ENCODE measurements at regions not wholly inside any gene's neighbourhood (a gene's known extent, or its start where the extent isn't known, plus 50 kb on each side); places are given as distances from the start of the nearest gene placed in this dataset.

DNA sequence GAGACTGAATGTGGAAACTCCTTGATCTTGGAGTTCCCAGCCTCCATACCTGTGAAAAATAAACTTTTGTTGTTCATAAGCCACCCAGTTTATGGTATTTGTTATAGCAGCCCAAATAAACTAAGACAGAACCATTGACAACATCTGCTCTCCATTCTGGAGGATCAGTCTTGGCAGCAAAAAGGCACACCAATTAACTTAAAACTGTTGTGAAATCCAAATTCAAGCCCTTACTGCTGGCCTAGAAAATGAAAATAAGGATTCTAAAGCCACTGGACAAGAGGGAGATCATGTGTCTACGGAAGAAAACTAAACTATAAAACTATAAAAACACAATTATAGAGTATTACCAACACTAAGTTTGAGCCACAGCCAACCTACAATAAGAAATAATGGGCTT, 172.1 kb upstream of the RNPC3 start:
- Histone ChIP-seq H3K9me3 (no peaks in the 10 kb centered on the region), H3K36me3 (no peaks in the 10 kb centered on the region), H3K4me3 (no peak overlapping the region), H3K27me3 (replicated peaks; ENCODE audit: insufficient read depth) (no peaks in the 10 kb centered on the region), H3K4me1 (ENCODE audit: control insufficient read depth in 1 of 2, low read depth in 2 of 2) (no peaks in the 10 kb centered on the region), H3K27ac (no peak overlapping the region)
- DNase-seq (ENCODE audit: low spot score) (no peak), ATAC-seq (ENCODE audit: insufficient number of reproducible peaks, low FRiP score, low read depth) (no peak)
- TF ChIP-seq, protein P1, sequence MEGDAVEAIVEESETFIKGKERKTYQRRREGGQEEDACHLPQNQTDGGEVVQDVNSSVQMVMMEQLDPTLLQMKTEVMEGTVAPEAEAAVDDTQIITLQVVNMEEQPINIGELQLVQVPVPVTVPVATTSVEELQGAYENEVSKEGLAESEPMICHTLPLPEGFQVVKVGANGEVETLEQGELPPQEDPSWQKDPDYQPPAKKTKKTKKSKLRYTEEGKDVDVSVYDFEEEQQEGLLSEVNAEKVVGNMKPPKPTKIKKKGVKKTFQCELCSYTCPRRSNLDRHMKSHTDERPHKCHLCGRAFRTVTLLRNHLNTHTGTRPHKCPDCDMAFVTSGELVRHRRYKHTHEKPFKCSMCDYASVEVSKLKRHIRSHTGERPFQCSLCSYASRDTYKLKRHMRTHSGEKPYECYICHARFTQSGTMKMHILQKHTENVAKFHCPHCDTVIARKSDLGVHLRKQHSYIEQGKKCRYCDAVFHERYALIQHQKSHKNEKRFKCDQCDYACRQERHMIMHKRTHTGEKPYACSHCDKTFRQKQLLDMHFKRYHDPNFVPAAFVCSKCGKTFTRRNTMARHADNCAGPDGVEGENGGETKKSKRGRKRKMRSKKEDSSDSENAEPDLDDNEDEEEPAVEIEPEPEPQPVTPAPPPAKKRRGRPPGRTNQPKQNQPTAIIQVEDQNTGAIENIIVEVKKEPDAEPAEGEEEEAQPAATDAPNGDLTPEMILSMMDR (IDR thresholded peaks at IDR 0.05) = no peak

DNA sequence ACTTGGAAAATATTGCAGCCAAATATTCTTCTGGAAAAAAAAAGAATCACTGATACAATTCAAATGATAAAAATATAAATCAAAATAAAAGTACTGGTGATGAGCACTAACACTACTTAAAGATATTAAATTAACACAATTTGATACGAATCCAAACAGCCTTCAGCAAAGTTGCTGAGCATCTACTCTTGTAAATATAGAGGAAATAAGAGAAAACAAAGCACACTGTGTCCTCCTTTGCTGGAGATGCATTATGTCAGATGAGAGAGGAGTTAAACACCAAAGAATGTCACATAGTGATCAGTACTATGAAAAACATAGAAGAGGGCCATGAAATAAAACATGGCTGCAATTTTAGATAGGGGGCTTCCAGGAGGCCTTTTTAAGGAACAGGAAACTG, 177.4 kb upstream of the RNPC3 start:
- no peaks in the 10 kb centered on the region for H3K27me3 ChIP-seq (replicated peaks; ENCODE audit: insufficient read depth)
- DNase-seq (ENCODE audit: low spot score) = no peak
- H3K9me3 ChIP-seq = no peaks in the 10 kb centered on the region
- H3K4me3 ChIP-seq = no peak overlapping the region
- ATAC-seq (ENCODE audit: insufficient number of reproducible peaks, low FRiP score, low read depth) = no peak
- H3K36me3 ChIP-seq = no peaks in the 10 kb centered on the region
- H3K4me1 ChIP-seq (ENCODE audit: control insufficient read depth in 1 of 2, low read depth in 2 of 2) = no peaks in the 10 kb centered on the region
- no peak overlapping the region for H3K27ac ChIP-seq
- TF ChIP-seq, protein P1 (IDR thresholded peaks at IDR 0.05) = no peak

DNA sequence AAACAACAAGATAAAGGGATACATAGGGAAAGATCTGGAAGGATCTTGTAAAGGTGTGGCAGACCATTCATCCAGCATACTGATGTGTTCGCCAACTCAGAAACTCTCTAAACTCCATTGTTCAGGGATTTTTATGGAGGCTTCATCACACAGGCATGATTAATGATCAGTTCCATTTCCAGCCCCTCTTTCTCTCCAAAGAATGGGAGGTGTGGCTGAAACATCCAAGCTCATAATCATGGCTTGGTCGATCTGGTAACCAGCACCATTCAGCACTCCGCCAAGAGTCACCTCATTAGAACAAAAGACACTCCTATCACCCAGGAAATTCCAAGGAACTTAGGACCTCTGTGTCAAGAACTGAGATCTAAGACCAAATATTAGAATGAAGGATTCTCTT, 180.6 kb upstream of the RNPC3 start:
- H3K36me3 ChIP-seq = no peaks in the 10 kb centered on the region
- TF ChIP-seq, protein P1 (IDR thresholded peaks at IDR 0.05) = no peak
- no peaks in the 10 kb centered on the region for H3K4me1 ChIP-seq (ENCODE audit: control insufficient read depth in 1 of 2, low read depth in 2 of 2)
- ATAC-seq (ENCODE audit: insufficient number of reproducible peaks, low FRiP score, low read depth) (no peak), DNase-seq (ENCODE audit: low spot score) (no peak)
- no peaks in the 10 kb centered on the region for H3K27me3 ChIP-seq (replicated peaks; ENCODE audit: insufficient read depth)
- no peaks in the 10 kb centered on the region for H3K9me3 ChIP-seq
- H3K27ac ChIP-seq = no peak overlapping the region
- H3K4me3 ChIP-seq = no peak overlapping the region

DNA sequence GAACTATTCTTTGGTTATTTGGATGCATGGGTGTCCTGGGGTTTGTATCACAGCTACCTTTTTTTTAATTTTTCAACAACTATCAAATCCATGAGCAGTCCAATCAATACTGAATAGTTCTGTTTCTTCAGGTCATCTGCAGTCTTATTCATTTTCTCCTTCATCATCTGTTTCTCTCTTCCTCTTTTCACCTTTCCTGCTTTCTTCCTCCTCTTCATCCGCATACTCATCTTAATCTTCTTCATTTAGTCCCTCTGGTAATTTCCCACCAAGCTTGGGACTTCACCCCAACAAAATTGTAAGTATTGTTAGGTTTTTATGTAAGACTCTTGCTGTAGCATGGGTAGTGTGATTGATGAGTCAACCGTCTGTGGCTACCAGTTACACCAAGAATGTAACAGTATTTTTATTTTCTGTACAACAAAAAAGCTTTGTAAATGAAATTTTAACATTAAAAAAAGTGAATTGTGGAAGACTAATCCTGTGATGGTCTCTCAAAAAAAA, 184.1 kb upstream of the RNPC3 start:
- Histone ChIP-seq H3K36me3 (no peaks in the 10 kb centered on the region), H3K9me3 (no peaks in the 10 kb centered on the region), H3K27ac (no peak overlapping the region), H3K4me1 (ENCODE audit: control insufficient read depth in 1 of 2, low read depth in 2 of 2) (no peaks in the 10 kb centered on the region), H3K4me3 (no peak overlapping the region), H3K27me3 (replicated peaks; ENCODE audit: insufficient read depth) (no peaks in the 10 kb centered on the region)
- DNase-seq (ENCODE audit: low spot score) (no peak), ATAC-seq (ENCODE audit: insufficient number of reproducible peaks, low FRiP score, low read depth) (no peak)
- TF ChIP-seq, protein P1 (IDR thresholded peaks at IDR 0.05) = no peak

DNA sequence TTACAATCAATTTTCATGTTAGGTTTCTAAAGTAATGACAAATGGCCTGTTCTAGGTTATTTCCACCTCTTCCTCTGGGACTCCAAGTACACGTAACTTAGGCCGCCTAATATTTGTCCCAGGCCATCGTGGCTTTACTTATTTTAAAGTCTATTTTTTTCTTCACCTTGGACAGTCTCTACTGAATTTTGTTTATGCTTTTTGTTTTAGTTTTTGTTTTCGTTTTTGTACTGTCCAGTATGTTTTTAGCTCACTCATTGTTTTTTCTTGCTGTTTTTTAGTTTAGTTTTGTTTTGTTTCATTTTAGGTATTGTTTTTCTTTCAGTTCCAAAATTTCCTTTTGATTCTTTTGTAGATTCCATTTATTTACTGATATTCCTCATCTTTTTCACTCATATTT, 187.7 kb upstream of the RNPC3 start:
- H3K36me3 ChIP-seq = no peaks in the 10 kb centered on the region
- DNase-seq (ENCODE audit: low spot score) (no peak), ATAC-seq (ENCODE audit: insufficient number of reproducible peaks, low FRiP score, low read depth) (no peak)

More for the DNA sequence above, 187.7 kb upstream of the RNPC3 start:
- no peaks in the 10 kb centered on the region for H3K4me1 ChIP-seq (ENCODE audit: control insufficient read depth in 1 of 2, low read depth in 2 of 2)
- no peaks in the 10 kb centered on the region for H3K9me3 ChIP-seq
- H3K4me3 ChIP-seq = no peak overlapping the region
- H3K27ac ChIP-seq = no peak overlapping the region
- no peaks in the 10 kb centered on the region for H3K27me3 ChIP-seq (replicated peaks; ENCODE audit: insufficient read depth)
- TF ChIP-seq, protein P1 (IDR thresholded peaks at IDR 0.05) = no peak

All from thoracic aorta (tissue), 2 donors.